ENCODE measurements at regions not wholly inside any gene's neighbourhood (a gene's known extent, or its start where the extent isn't known, plus 50 kb on each side); places are given as distances from the start of the nearest gene placed in this dataset.

DNA sequence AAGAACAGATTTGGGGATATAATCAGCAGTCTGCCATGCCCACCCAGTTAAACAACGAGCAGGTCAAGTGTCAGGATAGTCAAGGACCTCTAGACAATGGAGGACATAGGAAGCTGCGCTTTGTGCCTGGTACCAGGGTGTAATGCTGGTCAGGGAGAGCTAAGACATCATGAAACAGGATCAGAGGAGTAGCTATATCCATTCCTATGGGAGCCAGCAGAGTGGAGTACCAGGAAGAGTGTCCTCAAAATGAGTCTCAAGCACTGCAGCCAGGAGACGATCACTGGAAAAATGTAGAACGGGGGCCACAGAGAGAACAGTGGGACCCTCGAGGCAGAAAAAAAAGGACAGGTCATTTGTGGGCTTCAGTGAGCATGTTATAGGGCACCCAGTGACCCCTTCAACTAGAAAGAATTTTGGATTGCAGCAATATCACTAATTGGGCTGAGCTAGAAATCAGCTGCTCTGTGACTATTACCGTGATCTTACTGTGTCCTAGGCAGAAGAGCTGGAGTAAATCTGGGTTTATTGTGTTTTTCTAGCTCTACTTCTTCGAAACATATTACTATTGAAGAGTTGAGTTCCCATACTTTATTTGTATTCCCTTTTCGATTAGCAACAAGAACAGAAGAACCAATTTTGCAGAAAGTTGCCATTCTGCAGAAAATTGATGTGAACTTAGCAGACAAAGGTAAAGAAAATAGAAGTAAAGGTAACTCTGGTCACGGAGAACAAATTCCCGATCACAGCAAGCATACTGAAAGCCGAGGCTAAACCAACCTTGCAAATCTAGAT lies 319.6 kb downstream of the AHR start:
- peaks cover 17% of the 10 kb centered on the region for H3K4me1 ChIP-seq
- TF ChIP-seq POLR2A (IDR thresholded peaks at IDR 0.05) = no peak
- TF ChIP-seq, protein P1, sequence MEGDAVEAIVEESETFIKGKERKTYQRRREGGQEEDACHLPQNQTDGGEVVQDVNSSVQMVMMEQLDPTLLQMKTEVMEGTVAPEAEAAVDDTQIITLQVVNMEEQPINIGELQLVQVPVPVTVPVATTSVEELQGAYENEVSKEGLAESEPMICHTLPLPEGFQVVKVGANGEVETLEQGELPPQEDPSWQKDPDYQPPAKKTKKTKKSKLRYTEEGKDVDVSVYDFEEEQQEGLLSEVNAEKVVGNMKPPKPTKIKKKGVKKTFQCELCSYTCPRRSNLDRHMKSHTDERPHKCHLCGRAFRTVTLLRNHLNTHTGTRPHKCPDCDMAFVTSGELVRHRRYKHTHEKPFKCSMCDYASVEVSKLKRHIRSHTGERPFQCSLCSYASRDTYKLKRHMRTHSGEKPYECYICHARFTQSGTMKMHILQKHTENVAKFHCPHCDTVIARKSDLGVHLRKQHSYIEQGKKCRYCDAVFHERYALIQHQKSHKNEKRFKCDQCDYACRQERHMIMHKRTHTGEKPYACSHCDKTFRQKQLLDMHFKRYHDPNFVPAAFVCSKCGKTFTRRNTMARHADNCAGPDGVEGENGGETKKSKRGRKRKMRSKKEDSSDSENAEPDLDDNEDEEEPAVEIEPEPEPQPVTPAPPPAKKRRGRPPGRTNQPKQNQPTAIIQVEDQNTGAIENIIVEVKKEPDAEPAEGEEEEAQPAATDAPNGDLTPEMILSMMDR (IDR thresholded peaks at IDR 0.05) = no peak
- intact Hi-C loops (cut with DNase I) = no loop called here
- 56 to 60% methylated on average over 11 of the region's 11 CpGs for WGBS, 2 donors
- H3K27me3 ChIP-seq = no peaks in the 10 kb centered on the region
- no peak for ATAC-seq
- H3K4me3 ChIP-seq = no peak overlapping the region
- no peaks in the 10 kb centered on the region for H3K36me3 ChIP-seq (replicated peaks in 1 of 2; ENCODE audit: insufficient read depth in 1 of 2, low read depth in 2 of 2)
- no peaks in the 10 kb centered on the region for H3K9me3 ChIP-seq
- H3K27ac ChIP-seq = peak overlapping the region in 1 of 4 donors; percentile 14
- DNase-seq = no peak

GRCh38 chr7:17618652-17618974 lies 320.2 kb downstream of the AHR start:
- peak overlapping the region in 1 of 4 donors; percentile 14 for H3K27ac ChIP-seq
- H3K4me3 ChIP-seq = no peak overlapping the region
- no peaks in the 10 kb centered on the region for H3K27me3 ChIP-seq
- H3K36me3 ChIP-seq (replicated peaks in 1 of 2; ENCODE audit: insufficient read depth in 1 of 2, low read depth in 2 of 2) = no peaks in the 10 kb centered on the region
- no peak for DNase-seq
- peak; percentile 21 for ATAC-seq
- TF ChIP-seq, protein P1 (IDR thresholded peaks at IDR 0.05) = no peak
- TF ChIP-seq POLR2A (IDR thresholded peaks at IDR 0.05) = no peak
- intact Hi-C loops (cut with DNase I) = no loop called here
- WGBS, 2 donors = 16 to 18% methylated on average over 1 of the region's 1 CpG
- H3K4me1 ChIP-seq = peaks cover 17% of the 10 kb centered on the region
- H3K9me3 ChIP-seq = no peaks in the 10 kb centered on the region

GRCh38 chr7:17619196-17619818 lies 320.9 kb downstream of the AHR start:
- TF ChIP-seq, protein P1 (IDR thresholded peaks at IDR 0.05) = no peak
- TF ChIP-seq POLR2A (IDR thresholded peaks at IDR 0.05) = no peak
- WGBS, 2 donors = 59 to 63% methylated on average over 5 of the region's 5 CpGs
- ATAC-seq = no peak
- Histone ChIP-seq H3K4me3 (no peak overlapping the region), H3K36me3 (replicated peaks in 1 of 2; ENCODE audit: insufficient read depth in 1 of 2, low read depth in 2 of 2) (no peaks in the 10 kb centered on the region), H3K4me1 (peaks cover 17% of the 10 kb centered on the region), H3K9me3 (no peaks in the 10 kb centered on the region), H3K27ac (no peak overlapping the region), H3K27me3 (no peaks in the 10 kb centered on the region)
- intact Hi-C loops (cut with DNase I) = no loop called here
- no peak for DNase-seq

DNA sequence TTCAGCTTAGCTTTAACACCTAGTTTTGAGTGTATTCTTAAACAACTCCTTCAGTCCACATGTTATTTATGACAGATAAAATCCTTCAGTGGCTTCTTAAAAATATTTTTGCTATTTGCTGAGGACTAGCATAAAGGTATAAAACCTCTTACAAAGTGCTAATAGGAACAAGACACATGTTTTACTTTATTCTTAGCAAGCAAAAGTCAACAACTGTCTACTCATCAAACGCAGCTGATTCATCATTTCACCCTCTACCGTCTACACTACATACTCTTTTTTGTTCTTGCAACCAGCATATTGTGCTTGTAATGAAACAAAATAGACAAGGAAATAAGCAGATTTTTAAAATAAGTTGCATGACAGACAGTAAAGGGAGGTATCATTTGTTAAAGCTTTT lies 319.7 kb downstream of the SNX13 start:
- no peaks in the 10 kb centered on the region for H3K27me3 ChIP-seq
- no peaks in the 10 kb centered on the region for H3K9me3 ChIP-seq
- 66 to 81% methylated on average over 2 of the region's 2 CpGs for WGBS, 2 donors
- intact Hi-C loops (cut with DNase I) = no loop called here
- DNase-seq (no peak), ATAC-seq (no peak)
- H3K36me3 ChIP-seq (replicated peaks in 1 of 2; ENCODE audit: insufficient read depth in 1 of 2, low read depth in 2 of 2) = no peaks in the 10 kb centered on the region
- no peak overlapping the region for H3K27ac ChIP-seq
- TF ChIP-seq, protein P1 (IDR thresholded peaks at IDR 0.05) = no peak
- no peak for TF ChIP-seq POLR2A (IDR thresholded peaks at IDR 0.05)
- H3K4me1 ChIP-seq = peaks cover 17% of the 10 kb centered on the region
- H3K4me3 ChIP-seq = no peak overlapping the region

- Histone ChIP-seq H3K27me3 (no peaks in the 10 kb centered on the region), H3K4me3 (no peak overlapping the region), H3K36me3 (replicated peaks in 1 of 2; ENCODE audit: insufficient read depth in 1 of 2, low read depth in 2 of 2) (no peaks in the 10 kb centered on the region), H3K27ac (no peak overlapping the region), H3K4me1 (peaks cover 17% of the 10 kb centered on the region), H3K9me3 (no peaks in the 10 kb centered on the region)
- ATAC-seq = no peak
- TF ChIP-seq, protein P1 (IDR thresholded peaks at IDR 0.05) = no peak
- TF ChIP-seq POLR2A (IDR thresholded peaks at IDR 0.05) = no peak
- 59 to 73% methylated on average over 2 of the region's 2 CpGs for WGBS, 2 donors
- no peak for DNase-seq
- intact Hi-C loops (cut with DNase I) = no loop called here
Measured at GRCh38 chr7:17622451-17622850, 317.8 kb downstream of the SNX13 start.
